ENCODE measurements at regions not wholly inside any gene's neighbourhood (a gene's known extent, or its start where the extent isn't known, plus 50 kb on each side); places are given as distances from the start of the nearest gene placed in this dataset.

- Histone ChIP-seq H3K23ac (ENCODE audit: low read depth, low read length, poor library complexity) (no peak overlapping the region), H3K27ac (replicated peaks; ENCODE audit: low read length) (no peak overlapping the region), H4K8ac (ENCODE audit: low read depth, low read length) (no peak overlapping the region), H3K4me2 (ENCODE audit: insufficient read depth, low read length, poor library complexity, severe bottlenecking) (no peak overlapping the region), H3K4ac (ENCODE audit: low read length) (no peak overlapping the region), H3K9ac (ENCODE audit: low read depth, low read length, poor library complexity) (no peak overlapping the region), H4K91ac (ENCODE audit: low read depth, low read length, poor library complexity) (no peak overlapping the region), H2BK12ac (ENCODE audit: low read length) (no peak overlapping the region), H3K14ac (ENCODE audit: low read length) (no peak overlapping the region), H3K4me1 (ENCODE audit: control insufficient read depth in 2 of 2, insufficient read depth in 1 of 2, low read depth in 1 of 2, low read length in 2 of 2) (no peaks in the 10 kb centered on the region), H2AFZ (ENCODE audit: low read length) (peak overlapping the region; percentile 60), H2BK15ac (ENCODE audit: low read length) (no peak overlapping the region), H3K79me1 (ENCODE audit: low read depth, low read length) (no peaks in the 10 kb centered on the region), H3K27me3 (ENCODE audit: control insufficient read depth in 3 of 3, insufficient read depth in 3 of 3, low read depth in 1 of 3, low read length in 3 of 3) (no peaks in the 10 kb centered on the region), H2AK5ac (ENCODE audit: low read depth, low read length) (no peak overlapping the region), H3K4me3 (ENCODE audit: low read length in 2 of 2) (no peak overlapping the region), H2BK5ac (ENCODE audit: low read length) (no peak overlapping the region), H3K18ac (ENCODE audit: low read length) (no peak overlapping the region), H3K36me3 (replicated peaks in 1 of 2; ENCODE audit: control insufficient read depth in 2 of 2, insufficient read depth in 2 of 2, low read length in 2 of 2) (no peaks in the 10 kb centered on the region), H2BK120ac (ENCODE audit: low read depth, low read length) (no peak overlapping the region), H3K9me3 (replicated peaks in 1 of 2; ENCODE audit: control insufficient read depth in 2 of 2, insufficient read depth in 1 of 2, low read depth in 1 of 2, low read length in 2 of 2) (no peaks in the 10 kb centered on the region)
- WGBS, 2 donors (ENCODE audit: extremely low coverage in 2 of 2, insufficient read length in 2 of 2, insufficient replicate concordance in 1 of 2), result no CpG with 5 or more reads among the region's 3 CpGs
- DNase-seq (ENCODE audit: low spot score), result no peak
Measured at GRCh38 chr12:83461336-83461935, 774.7 kb downstream of the TMTC2 start.

GRCh38 chr12:83451189-83451588, 764.5 kb downstream of the TMTC2 start:
- Histone ChIP-seq H3K9me3 (replicated peaks in 1 of 2; ENCODE audit: control insufficient read depth in 2 of 2, insufficient read depth in 1 of 2, low read depth in 1 of 2, low read length in 2 of 2) (no peaks in the 10 kb centered on the region), H3K4me3 (ENCODE audit: low read length in 2 of 2) (no peak overlapping the region), H2BK120ac (ENCODE audit: low read depth, low read length) (no peak overlapping the region), H3K4ac (ENCODE audit: low read length) (no peak overlapping the region), H3K36me3 (replicated peaks in 1 of 2; ENCODE audit: control insufficient read depth in 2 of 2, insufficient read depth in 2 of 2, low read length in 2 of 2) (no peaks in the 10 kb centered on the region), H3K4me2 (ENCODE audit: insufficient read depth, low read length, poor library complexity, severe bottlenecking) (no peak overlapping the region), H3K18ac (ENCODE audit: low read length) (no peak overlapping the region), H2AK5ac (ENCODE audit: low read depth, low read length) (no peak overlapping the region), H2BK15ac (ENCODE audit: low read length) (no peak overlapping the region), H3K4me1 (ENCODE audit: control insufficient read depth in 2 of 2, insufficient read depth in 1 of 2, low read depth in 1 of 2, low read length in 2 of 2) (no peaks in the 10 kb centered on the region), H2AFZ (ENCODE audit: low read length) (no peak overlapping the region), H3K14ac (ENCODE audit: low read length) (no peak overlapping the region), H3K9ac (ENCODE audit: low read depth, low read length, poor library complexity) (no peak overlapping the region), H2BK5ac (ENCODE audit: low read length) (no peak overlapping the region), H3K23ac (ENCODE audit: low read depth, low read length, poor library complexity) (no peak overlapping the region), H4K8ac (ENCODE audit: low read depth, low read length) (no peak overlapping the region), H3K79me1 (ENCODE audit: low read depth, low read length) (no peaks in the 10 kb centered on the region), H4K91ac (ENCODE audit: low read depth, low read length, poor library complexity) (no peak overlapping the region), H2BK12ac (ENCODE audit: low read length) (no peak overlapping the region), H3K27ac (replicated peaks; ENCODE audit: low read length) (no peak overlapping the region), H3K27me3 (ENCODE audit: control insufficient read depth in 3 of 3, insufficient read depth in 3 of 3, low read depth in 1 of 3, low read length in 3 of 3) (no peaks in the 10 kb centered on the region)
- DNase-seq (ENCODE audit: low spot score), result no peak
- no CpG with 5 or more reads among the region's 2 CpGs for WGBS, 2 donors (ENCODE audit: extremely low coverage in 2 of 2, insufficient read length in 2 of 2, insufficient replicate concordance in 1 of 2)

DNA sequence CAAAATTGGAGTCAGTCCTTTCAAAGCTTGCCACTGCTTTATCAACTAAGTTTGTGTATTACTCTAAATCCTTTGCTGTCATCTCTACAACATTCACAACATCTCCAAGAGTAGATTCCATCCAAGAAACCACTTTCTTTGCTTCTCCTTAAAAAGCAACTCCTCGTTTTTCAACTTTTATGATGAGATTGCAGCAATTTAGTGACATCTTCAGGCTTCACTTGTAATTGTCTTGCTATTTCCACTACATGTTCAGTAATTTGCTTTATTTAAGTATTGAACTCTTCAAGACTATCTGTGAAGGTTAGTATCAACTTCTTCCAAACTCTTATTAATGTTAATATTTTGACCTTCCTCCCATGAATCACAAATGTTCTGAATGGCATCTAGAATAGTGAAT, 747.9 kb downstream of the TMTC2 start:
- H3K4ac ChIP-seq (ENCODE audit: low read length), result no peak overlapping the region
- no peaks in the 10 kb centered on the region for H3K36me3 ChIP-seq (replicated peaks in 1 of 2; ENCODE audit: control insufficient read depth in 2 of 2, insufficient read depth in 2 of 2, low read length in 2 of 2)
- H3K9ac ChIP-seq (ENCODE audit: low read depth, low read length, poor library complexity), result no peak overlapping the region
- H3K18ac ChIP-seq (ENCODE audit: low read length), result no peak overlapping the region
- no peak overlapping the region for H3K23ac ChIP-seq (ENCODE audit: low read depth, low read length, poor library complexity)
- no peak overlapping the region for H2AFZ ChIP-seq (ENCODE audit: low read length)
- H3K14ac ChIP-seq (ENCODE audit: low read length), result no peak overlapping the region
- no peaks in the 10 kb centered on the region for H3K79me1 ChIP-seq (ENCODE audit: low read depth, low read length)
- DNase-seq (ENCODE audit: low spot score), result no peak
- WGBS, 2 donors (ENCODE audit: extremely low coverage in 2 of 2, insufficient read length in 2 of 2, insufficient replicate concordance in 1 of 2), result no CpG with 5 or more reads among the region's 1 CpG
- H3K27me3 ChIP-seq (ENCODE audit: control insufficient read depth in 3 of 3, insufficient read depth in 3 of 3, low read depth in 1 of 3, low read length in 3 of 3), result no peaks in the 10 kb centered on the region
- H2AK5ac ChIP-seq (ENCODE audit: low read depth, low read length), result no peak overlapping the region
- no peak overlapping the region for H2BK12ac ChIP-seq (ENCODE audit: low read length)
- no peak overlapping the region for H2BK120ac ChIP-seq (ENCODE audit: low read depth, low read length)
- H3K9me3 ChIP-seq (replicated peaks in 1 of 2; ENCODE audit: control insufficient read depth in 2 of 2, insufficient read depth in 1 of 2, low read depth in 1 of 2, low read length in 2 of 2), result peaks cover 0 to 4% of the 10 kb centered on the region in 2 donors
- H3K4me3 ChIP-seq (ENCODE audit: low read length in 2 of 2), result no peak overlapping the region
- H4K8ac ChIP-seq (ENCODE audit: low read depth, low read length), result no peak overlapping the region
- no peak overlapping the region for H3K4me2 ChIP-seq (ENCODE audit: insufficient read depth, low read length, poor library complexity, severe bottlenecking)
- H2BK5ac ChIP-seq (ENCODE audit: low read length), result no peak overlapping the region
- no peaks in the 10 kb centered on the region for H3K4me1 ChIP-seq (ENCODE audit: control insufficient read depth in 2 of 2, insufficient read depth in 1 of 2, low read depth in 1 of 2, low read length in 2 of 2)
- no peak overlapping the region for H4K91ac ChIP-seq (ENCODE audit: low read depth, low read length, poor library complexity)
- no peak overlapping the region for H3K27ac ChIP-seq (replicated peaks; ENCODE audit: low read length)
- H2BK15ac ChIP-seq (ENCODE audit: low read length), result no peak overlapping the region

- Histone ChIP-seq H3K27ac (replicated peaks; ENCODE audit: low read length) (no peak overlapping the region), H3K4me1 (ENCODE audit: control insufficient read depth in 2 of 2, insufficient read depth in 1 of 2, low read depth in 1 of 2, low read length in 2 of 2) (no peaks in the 10 kb centered on the region), H3K79me1 (ENCODE audit: low read depth, low read length) (no peaks in the 10 kb centered on the region), H3K18ac (ENCODE audit: low read length) (no peak overlapping the region), H2BK5ac (ENCODE audit: low read length) (no peak overlapping the region), H3K27me3 (ENCODE audit: control insufficient read depth in 3 of 3, insufficient read depth in 3 of 3, low read depth in 1 of 3, low read length in 3 of 3) (no peaks in the 10 kb centered on the region), H3K4ac (ENCODE audit: low read length) (no peak overlapping the region), H3K4me3 (ENCODE audit: low read length in 2 of 2) (no peak overlapping the region), H2BK120ac (ENCODE audit: low read depth, low read length) (no peak overlapping the region), H3K23ac (ENCODE audit: low read depth, low read length, poor library complexity) (no peak overlapping the region), H3K14ac (ENCODE audit: low read length) (peak overlapping the region; percentile 4), H2AFZ (ENCODE audit: low read length) (peak overlapping the region; percentile 4), H3K4me2 (ENCODE audit: insufficient read depth, low read length, poor library complexity, severe bottlenecking) (no peak overlapping the region), H2AK5ac (ENCODE audit: low read depth, low read length) (no peak overlapping the region), H4K8ac (ENCODE audit: low read depth, low read length) (no peak overlapping the region), H2BK12ac (ENCODE audit: low read length) (no peak overlapping the region), H4K91ac (ENCODE audit: low read depth, low read length, poor library complexity) (no peak overlapping the region), H2BK15ac (ENCODE audit: low read length) (no peak overlapping the region), H3K36me3 (replicated peaks in 1 of 2; ENCODE audit: control insufficient read depth in 2 of 2, insufficient read depth in 2 of 2, low read length in 2 of 2) (no peaks in the 10 kb centered on the region), H3K9ac (ENCODE audit: low read depth, low read length, poor library complexity) (no peak overlapping the region), H3K9me3 (replicated peaks in 1 of 2; ENCODE audit: control insufficient read depth in 2 of 2, insufficient read depth in 1 of 2, low read depth in 1 of 2, low read length in 2 of 2) (peaks cover 0 to 4% of the 10 kb centered on the region in 2 donors)
- no peak for DNase-seq (ENCODE audit: low spot score)
- no CpG with 5 or more reads among the region's 3 CpGs for WGBS, 2 donors (ENCODE audit: extremely low coverage in 2 of 2, insufficient read length in 2 of 2, insufficient replicate concordance in 1 of 2)
Measured at GRCh38 chr12:83432176-83432719, 745.5 kb downstream of the TMTC2 start.

Data from neuronal stem cell (in vitro differentiated cells).